Colonic mucosa (tissue), 4 donors: ENCODE measurements at regions not wholly inside any gene's neighbourhood (a gene's known extent, or its start where the extent isn't known, plus 50 kb on each side); places are given as distances from the start of the nearest gene placed in this dataset.

Experiments
- DNase-seq: peaks from one replicate; pipeline ENCODE4 v3.0.0-alpha.2; 2020
- H3K27ac ChIP-seq: fragments of 200-600 bp; one replicate; pipeline ENCODE4 v1.8.0; 2021
- H3K27me3 ChIP-seq: fragments of 200-600 bp; one replicate; pipeline ENCODE4 v1.8.0; 2021
- H3K36me3 ChIP-seq: fragments of 200-600 bp; one replicate; pipeline ENCODE4 v1.8.0; 2021
- H3K4me1 ChIP-seq: fragments of 200-600 bp; one replicate; pipeline ENCODE4 v1.8.0; 2021; ENCODE audit warnings: mild to moderate bottlenecking
- H3K4me3 ChIP-seq: fragments of 200-600 bp; one replicate; pipeline ENCODE4 v1.8.0; 2021
- H3K9ac ChIP-seq, 2 donors: one replicate each; pipeline ENCODE4 v1.7.0; 2013; ENCODE audit warnings: control low read depth in 2 of 2, low read depth in 2 of 2, low read length in 2 of 2
- H3K9me3 ChIP-seq: fragments of 200-600 bp; one replicate; pipeline ENCODE4 v1.8.0; 2021
- CTCF ChIP-seq: fragments of 200-600 bp; IDR thresholded peaks from one replicate; pipeline ENCODE4 v1.8.0; 2022; ENCODE audit warnings: antibody characterized with exemption, mild to moderate bottlenecking
- intact Hi-C: fragments of 100-400 bp; cut with DNase I; formaldehyde crosslinking; loops from one replicate; pipeline ENCODE4 v1.14.1; 2022
- donor health status: healthy.
- donor health status: DM: no; HTN: no; CAD: no.
- donor health status: DM: no; HTN: no; CAD: no.

DNA sequence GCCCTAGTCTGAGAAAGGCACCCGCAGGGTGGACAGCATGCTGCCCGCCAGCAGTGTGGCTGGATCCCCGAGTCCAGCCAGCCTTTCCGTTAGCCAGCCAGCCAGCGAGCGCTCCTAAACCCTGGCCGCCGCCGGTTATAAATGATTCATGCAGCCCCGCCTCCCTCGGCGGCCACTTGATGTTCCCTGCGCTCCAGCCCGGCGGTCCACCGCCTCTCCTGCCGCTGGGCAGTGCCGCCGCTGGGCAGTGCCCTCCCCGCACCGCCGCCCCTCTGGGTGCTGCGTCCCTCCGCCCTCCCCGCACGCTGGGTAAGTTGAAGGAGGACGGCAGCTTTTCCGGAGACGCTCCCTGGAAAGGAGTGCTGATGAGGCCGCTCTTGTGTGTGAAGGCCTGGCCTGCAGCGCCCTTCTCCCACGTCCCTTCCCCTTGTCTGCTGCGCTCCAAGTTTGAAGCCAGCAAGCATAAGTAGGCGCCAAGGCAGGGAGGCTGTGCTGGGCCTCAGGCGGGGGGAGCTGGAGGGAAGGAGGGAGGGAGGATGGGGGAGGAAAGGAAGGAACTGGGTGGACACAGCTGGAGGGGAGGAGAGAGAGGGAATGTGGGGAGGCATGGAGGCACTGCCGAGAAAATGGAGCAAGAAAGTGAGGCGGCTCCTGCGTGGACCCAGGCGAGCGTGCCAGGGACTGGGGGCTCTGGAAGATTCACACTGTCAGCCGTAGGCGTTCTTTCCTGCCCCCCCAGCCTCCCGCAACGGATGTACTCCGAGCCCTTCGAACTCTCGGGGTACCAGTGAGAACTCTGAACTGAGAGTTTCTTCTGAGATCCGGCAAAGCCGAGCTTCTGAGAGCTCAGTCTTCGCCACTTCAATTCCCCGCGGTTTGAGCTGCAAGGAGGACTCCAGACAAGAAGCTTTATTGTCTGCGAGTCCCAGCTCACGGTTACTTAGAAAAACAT, 131.9 kb downstream of the GLI2 start:
- intact Hi-C loops = no loop called here
- Histone ChIP-seq H3K36me3 (no peaks in the 10 kb centered on the region), H3K4me3 (peak overlapping the region; percentile 7), H3K27ac (peak overlapping the region; percentile 66), H3K27me3 (peaks cover 15% of the 10 kb centered on the region), H3K9me3 (no peaks in the 10 kb centered on the region), H3K9ac (peak overlapping the region in 1 of 2 donors; percentile 35), H3K4me1 (peaks cover 4% of the 10 kb centered on the region)
- DNase-seq = peak; percentile 49
- TF ChIP-seq CTCF = no peak

DNA sequence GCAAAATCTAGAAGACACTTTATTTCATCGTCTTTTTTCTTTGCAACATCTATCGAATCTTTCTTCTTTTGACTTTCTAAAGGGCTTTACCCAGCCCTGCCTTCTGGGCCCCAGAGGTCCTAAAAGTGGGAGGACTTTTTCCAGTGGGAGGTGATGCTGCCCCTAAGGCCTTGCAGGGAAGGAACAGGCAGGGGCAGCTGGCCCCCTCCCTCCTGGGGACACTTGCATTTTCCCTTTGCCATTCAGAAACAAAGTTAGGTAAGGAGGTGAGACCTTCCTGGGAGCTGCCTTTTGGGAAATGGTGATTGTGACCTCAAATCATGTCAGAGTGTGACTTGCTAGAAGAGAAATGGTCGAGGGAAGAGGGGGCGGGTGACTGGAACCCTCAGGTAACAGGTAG, 132.7 kb downstream of the GLI2 start:
- Histone ChIP-seq H3K4me3 (no peak overlapping the region), H3K36me3 (no peaks in the 10 kb centered on the region), H3K9ac (no peak overlapping the region), H3K4me1 (peaks cover 4% of the 10 kb centered on the region), H3K9me3 (no peaks in the 10 kb centered on the region), H3K27me3 (peaks cover 15% of the 10 kb centered on the region), H3K27ac (peak overlapping the region; percentile 66)
- TF ChIP-seq CTCF = no peak
- no peak for DNase-seq
- intact Hi-C loops = no loop called here

- Histone ChIP-seq H3K27me3 (peaks cover 15% of the 10 kb centered on the region), H3K27ac (no peak overlapping the region), H3K9me3 (no peaks in the 10 kb centered on the region), H3K9ac (no peak overlapping the region), H3K4me1 (peaks cover 4% of the 10 kb centered on the region), H3K36me3 (no peaks in the 10 kb centered on the region), H3K4me3 (no peak overlapping the region)
- no peak for DNase-seq
- intact Hi-C loops = no loop called here
- no peak for TF ChIP-seq CTCF
These were observed 133.5 kb downstream of the GLI2 start for GRCh38 chr2:120869036-120869729.

DNA sequence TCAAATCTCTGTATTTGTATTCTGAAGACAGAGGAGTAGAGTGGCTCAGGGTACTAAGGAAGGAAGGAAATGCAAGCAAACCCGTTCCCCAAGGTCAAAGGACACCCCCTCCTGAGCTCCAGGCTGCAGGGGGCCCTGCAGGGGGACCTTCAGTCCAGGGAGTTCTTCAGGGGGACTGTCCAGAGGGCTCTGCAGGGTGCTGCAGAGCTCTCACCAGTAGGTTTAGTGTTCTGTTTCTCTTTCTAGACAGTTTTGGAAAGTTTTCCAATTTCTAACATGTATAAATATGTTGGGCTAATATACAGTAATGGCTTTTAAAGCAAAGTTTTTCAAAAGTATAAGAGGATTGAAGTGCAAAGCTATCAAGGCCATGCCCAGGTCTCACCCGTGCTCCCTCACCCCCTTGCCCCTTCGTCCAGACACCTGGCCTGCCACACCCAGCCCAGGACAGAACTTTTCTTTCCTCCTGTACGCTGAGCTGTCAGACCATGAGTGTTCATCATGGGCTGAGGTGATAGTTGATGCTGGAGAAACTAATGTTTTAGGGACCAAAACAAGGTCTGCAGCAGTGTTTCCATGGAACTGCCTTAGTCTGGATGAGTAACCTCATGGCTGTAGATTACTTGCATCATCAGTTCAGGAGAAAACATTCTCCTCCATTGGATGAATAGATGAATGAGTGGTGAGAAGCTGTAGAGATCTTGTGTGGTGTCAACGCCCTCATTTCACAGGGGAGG, 134.2 kb downstream of the GLI2 start:
- Histone ChIP-seq H3K9ac (no peak overlapping the region), H3K36me3 (no peaks in the 10 kb centered on the region), H3K27ac (no peak overlapping the region), H3K27me3 (peaks cover 15% of the 10 kb centered on the region), H3K4me1 (peaks cover 4% of the 10 kb centered on the region), H3K9me3 (no peaks in the 10 kb centered on the region), H3K4me3 (no peak overlapping the region)
- no peak for TF ChIP-seq CTCF
- no peak for DNase-seq
- intact Hi-C loops = no loop called here

DNA sequence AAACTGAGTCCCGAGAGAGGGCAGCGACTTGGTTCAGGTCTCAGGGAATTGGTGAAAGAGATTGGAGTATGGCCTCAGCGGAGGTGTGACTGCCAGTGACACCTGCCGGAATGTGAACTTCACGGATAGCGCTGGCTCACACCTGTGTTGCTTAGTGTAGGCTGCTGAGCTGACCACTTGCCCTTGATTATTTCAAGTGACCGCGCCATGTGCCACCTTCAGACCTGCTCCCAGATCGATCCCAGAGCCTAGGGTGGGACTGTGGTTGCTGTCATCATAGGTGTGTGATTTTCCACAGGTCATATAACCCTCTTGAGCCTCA, 134.8 kb downstream of the GLI2 start:
- intact Hi-C loops = no loop called here
- peaks cover 4% of the 10 kb centered on the region for H3K4me1 ChIP-seq
- H3K9me3 ChIP-seq = no peaks in the 10 kb centered on the region
- H3K27ac ChIP-seq = no peak overlapping the region
- H3K27me3 ChIP-seq = peaks cover 15% of the 10 kb centered on the region
- no peak for DNase-seq
- H3K9ac ChIP-seq = no peak overlapping the region
- H3K36me3 ChIP-seq = no peaks in the 10 kb centered on the region
- no peak overlapping the region for H3K4me3 ChIP-seq
- TF ChIP-seq CTCF = no peak
